ENCODE measurements at regions not wholly inside any gene's neighbourhood (a gene's known extent, or its start where the extent isn't known, plus 50 kb on each side); places are given as distances from the start of the nearest gene placed in this dataset.

- no peaks in the 10 kb centered on the region for H3F3A ChIP-seq (ENCODE audit: low read depth)
- Mint-ChIP-seq H3K4me1 (peaks cover 10% of the 10 kb centered on the region), H3K36me3 (no peaks in the 10 kb centered on the region), H3K4me3 (no peak overlapping the region), H3K27me3 (ENCODE audit: insufficient read depth, low read depth) (no peaks in the 10 kb centered on the region), H3K9me3 (no peaks in the 10 kb centered on the region), H3K27ac (no peak overlapping the region)
- H3K27me3 ChIP-seq = no peaks in the 10 kb centered on the region
- H2AFZ ChIP-seq (replicated peaks) = no peak overlapping the region
- no peak overlapping the region for H3K4me2 ChIP-seq
- no peak overlapping the region for H3K4me3 ChIP-seq
- peaks cover 19% of the 10 kb centered on the region for H3K4me1 ChIP-seq
- H3K36me3 ChIP-seq = no peaks in the 10 kb centered on the region
- TF ChIP-seq EZH2phosphoT487 (IDR thresholded peaks at IDR 0.05) = no peak
- TF ChIP-seq EZH2 (IDR thresholded peaks at IDR 0.05) = no peak
- no peak for TF ChIP-seq CTCF (IDR thresholded peaks at IDR 0.05)
- no peaks in the 10 kb centered on the region for H4K20me1 ChIP-seq (ENCODE audit: low read depth)
- no peak overlapping the region for H3K9ac ChIP-seq
- H3K79me2 ChIP-seq (ENCODE audit: low read depth) = no peaks in the 10 kb centered on the region
- H3K9me3 ChIP-seq (ENCODE audit: low read depth) = no peaks in the 10 kb centered on the region
- no peak for DNase-seq (ENCODE audit: low spot score)
- no peak overlapping the region for H3K27ac ChIP-seq
These were observed 277.3 kb downstream of the RAB38 start for GRCh38 chr11:87897921-87898320.

DNA sequence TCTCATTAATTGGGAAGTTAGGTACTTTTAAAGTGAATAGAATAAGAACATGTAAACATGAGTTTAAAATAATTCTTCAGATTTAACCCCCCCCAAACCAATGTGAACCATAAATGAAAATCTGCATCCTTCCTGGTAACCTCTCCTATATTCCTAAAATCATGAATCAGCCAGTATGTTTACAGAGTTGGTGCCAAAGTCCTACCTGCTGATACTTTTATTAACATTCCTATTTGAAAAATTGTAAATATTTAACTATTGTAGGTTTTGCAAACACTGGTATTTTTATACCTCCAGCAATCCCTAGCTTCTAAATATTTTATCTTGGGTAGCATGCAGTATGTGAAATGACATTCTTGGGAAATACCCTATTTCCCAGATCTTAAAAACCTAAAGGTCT is 278.2 kb downstream of the RAB38 start:
- TF ChIP-seq EZH2 (IDR thresholded peaks at IDR 0.05) (no peak), CTCF (IDR thresholded peaks at IDR 0.05) (no peak), EZH2phosphoT487 (IDR thresholded peaks at IDR 0.05) (no peak)
- Histone ChIP-seq H3K9me3 (ENCODE audit: low read depth) (no peaks in the 10 kb centered on the region), H3K4me2 (no peak overlapping the region), H2AFZ (replicated peaks) (no peak overlapping the region), H3K27me3 (no peaks in the 10 kb centered on the region), H3K27ac (no peak overlapping the region), H3F3A (ENCODE audit: low read depth) (no peaks in the 10 kb centered on the region), H3K4me3 (no peak overlapping the region), H3K36me3 (no peaks in the 10 kb centered on the region), H4K20me1 (ENCODE audit: low read depth) (no peaks in the 10 kb centered on the region), H3K4me1 (peaks cover 26% of the 10 kb centered on the region), H3K79me2 (ENCODE audit: low read depth) (no peaks in the 10 kb centered on the region), H3K9ac (no peak overlapping the region)
- H3K9me3 Mint-ChIP-seq = no peaks in the 10 kb centered on the region
- no peak overlapping the region for H3K27ac Mint-ChIP-seq
- H3K36me3 Mint-ChIP-seq = no peaks in the 10 kb centered on the region
- peaks cover 10% of the 10 kb centered on the region for H3K4me1 Mint-ChIP-seq
- no peak overlapping the region for H3K4me3 Mint-ChIP-seq
- DNase-seq (ENCODE audit: low spot score) = no peak
- H3K27me3 Mint-ChIP-seq (ENCODE audit: insufficient read depth, low read depth) = no peaks in the 10 kb centered on the region

DNA sequence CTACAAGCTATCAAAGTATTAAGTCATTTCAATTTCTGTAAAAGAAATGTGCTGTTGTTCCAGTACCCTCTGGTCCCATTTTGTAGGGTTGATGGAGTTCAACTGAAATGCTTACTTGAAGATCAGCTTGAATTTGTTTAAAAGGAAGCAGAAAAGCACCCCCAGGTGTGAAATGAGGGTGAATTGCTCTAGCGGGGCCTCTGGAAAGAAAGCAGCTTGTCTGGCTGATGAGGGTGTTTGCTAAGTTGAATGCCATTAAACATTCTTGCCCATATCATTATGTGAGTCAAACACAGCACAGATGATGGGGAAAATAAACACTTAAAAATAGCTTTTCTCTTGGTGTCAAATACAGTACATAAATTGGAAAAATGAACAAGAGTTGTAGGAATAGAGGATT is 280.3 kb downstream of the RAB38 start:
- Histone ChIP-seq H3K4me1 (peaks cover 26% of the 10 kb centered on the region), H3K9ac (no peak overlapping the region), H2AFZ (replicated peaks) (peak overlapping the region; percentile 83), H3K27ac (no peak overlapping the region), H3K9me3 (ENCODE audit: low read depth) (no peaks in the 10 kb centered on the region), H3K4me3 (no peak overlapping the region), H4K20me1 (ENCODE audit: low read depth) (no peaks in the 10 kb centered on the region), H3K27me3 (no peaks in the 10 kb centered on the region), H3K79me2 (ENCODE audit: low read depth) (no peaks in the 10 kb centered on the region), H3F3A (ENCODE audit: low read depth) (no peaks in the 10 kb centered on the region), H3K36me3 (no peaks in the 10 kb centered on the region), H3K4me2 (peak overlapping the region; percentile 28)
- H3K27ac Mint-ChIP-seq = no peak overlapping the region
- H3K4me1 Mint-ChIP-seq = peaks cover 10% of the 10 kb centered on the region
- H3K27me3 Mint-ChIP-seq (ENCODE audit: insufficient read depth, low read depth) = no peaks in the 10 kb centered on the region
- no peak for TF ChIP-seq EZH2 (IDR thresholded peaks at IDR 0.05)
- no peak for TF ChIP-seq CTCF (IDR thresholded peaks at IDR 0.05)
- no peak for TF ChIP-seq EZH2phosphoT487 (IDR thresholded peaks at IDR 0.05)
- no peak overlapping the region for H3K4me3 Mint-ChIP-seq
- no peaks in the 10 kb centered on the region for H3K36me3 Mint-ChIP-seq
- DNase-seq (ENCODE audit: low spot score) = no peak
- H3K9me3 Mint-ChIP-seq = no peaks in the 10 kb centered on the region
